HepG2 (cell line): ENCODE measurements at regions not wholly inside any gene's neighbourhood (a gene's known extent, or its start where the extent isn't known, plus 50 kb on each side); places are given as distances from the start of the nearest gene placed in this dataset.

ENCODE experiments used
- ATAC-seq: fragments of 200-7000 bp; cut with Tn5 transposase; 3 replicates; pipeline ENCODE4 v1.9.1; 2020; ENCODE audit warnings: mild to moderate bottlenecking, moderate library complexity
- BruUV-seq: library from RNA; stranded (reverse); fragments of 400-500 nt; replicated peaks from 2 replicates; lab custom pipeline; 2021; lab: Mats Ljungman, UMichigan
- CTCF ChIA-PET: fragments of 300-600 bp; formaldehyde crosslinking; extraction: SDS; loops from one replicate; lab custom pipeline; 2021; ENCODE audit warnings: low total read pairs, inconsistent platforms, low intra/inter-chr PET ratio; lab: Yijun Ruan, JAX
- POLR2A ChIA-PET: fragments of 350-600 bp; sonication (Branson Sonifier 250); formaldehyde crosslinking; loops from one replicate; lab custom pipeline; 2020; ENCODE audit warnings: antibody characterized with exemption, inconsistent platforms; lab: Yijun Ruan, JAX
- DNase-seq: peaks from one replicate; pipeline ENCODE4 v3.0.0-alpha.2; 2015; ENCODE audit warnings: low spot score
- FAIRE-seq: peaks from 3 replicates; lab custom pipeline; 2011; peaks lifted over from hg19 to GRCh38; lab: Jason Lieb, UNC
- H2AFZ ChIP-seq: one replicate; pipeline ENCODE4 v1.6.1; 2011; ENCODE audit warnings: low read length, inconsistent platforms
- H3K27ac ChIP-seq: fragments of 300-600 bp; 3 replicates; pipeline ENCODE4 v1.8.0; 2011; ENCODE audit warnings: mixed run types, mild to moderate bottlenecking, mixed read lengths, low read length, inconsistent platforms; ENCODE audit not compliant: insufficient read depth; ENCODE audit errors: extremely low read length
- H3K27me3 ChIP-seq, 2 experiments: fragments of 200-600 bp in 1 of 2; 2 replicates in 1 of 2; 3 replicates in 1 of 2; pipeline versions ENCODE4 v1.6.0 to v1.8.0; 2011; ENCODE audit warnings: low read length in 2 of 2, mild to moderate bottlenecking in 2 of 2, moderate library complexity in 2 of 2, inconsistent platforms in 1 of 2; ENCODE audit not compliant: insufficient read depth in 2 of 2, control insufficient read depth in 1 of 2
- H3K36me3 ChIP-seq, 2 experiments: fragments of 200-600 bp in 1 of 2; replicated peaks in 1 of 2; 2 replicates in 1 of 2; 3 replicates in 1 of 2; pipeline versions ENCODE4 v1.5.1 to v1.8.0; 2011; ENCODE audit warnings: low read length in 2 of 2, inconsistent platforms in 1 of 2; ENCODE audit not compliant: insufficient read depth in 2 of 2, control insufficient read depth in 1 of 2
- H3K4me1 ChIP-seq: 2 replicates; pipeline ENCODE4 v1.5.1; 2012; ENCODE audit warnings: low read length, inconsistent platforms; ENCODE audit not compliant: insufficient read depth
- H3K4me2 ChIP-seq: 2 replicates; pipeline ENCODE4 v1.6.0; 2011; ENCODE audit warnings: low read depth, low read length, inconsistent platforms
- H3K4me3 ChIP-seq, 3 experiments: fragments of 200-600 bp in 1 of 3; sonication (generic), shearing (Covaris generic) in 1 of 3; replicated peaks in 1 of 3; 2 replicates each; pipeline ENCODE4 v1.5.1; 2011 to 2016; ENCODE audit warnings: low read length in 3 of 3, inconsistent platforms in 2 of 3, low read depth in 2 of 3, mild to moderate bottlenecking in 2 of 3, control low read depth in 1 of 3, mixed read lengths in 1 of 3; ENCODE audit not compliant: insufficient read depth in 1 of 3
- H3K79me2 ChIP-seq: one replicate; pipeline ENCODE4 v1.6.1; 2011; ENCODE audit warnings: low read length, inconsistent platforms; ENCODE audit not compliant: insufficient read depth
- H3K9ac ChIP-seq: 2 replicates; pipeline ENCODE4 v1.6.0; 2011; ENCODE audit warnings: mild to moderate bottlenecking, low read depth, low read length, inconsistent platforms; ENCODE audit not compliant: insufficient read depth
- H3K9me3 ChIP-seq: 2 replicates; pipeline ENCODE4 v1.5.1; 2012; ENCODE audit warnings: mild to moderate bottlenecking, low read length
- H4K20me1 ChIP-seq: 2 replicates; pipeline ENCODE4 v1.6.0; 2011; ENCODE audit warnings: inconsistent platforms, mild to moderate bottlenecking, low read length, moderate library complexity; ENCODE audit not compliant: insufficient read depth
- BHLHE40 ChIP-seq: IDR thresholded peaks from 2 replicates; pipeline ENCODE4 v1.6.1; 2011; ENCODE audit warnings: low read length, improper control_type of control experiment
- CBX2 ChIP-seq, 2 experiments: fragments of 200-600 bp in 1 of 2; sonication (generic); formaldehyde crosslinking in 1 of 2; IDR thresholded peaks; 2 replicates each; pipeline versions ENCODE4 v1.7.0 to v1.8.1; 2018 to 2022; ENCODE audit warnings: low read depth in 2 of 2, low read length in 1 of 2, mild to moderate bottlenecking in 1 of 2, missing genetic modification reagents in 1 of 2
- EEA1 ChIP-seq: sonication (generic); formaldehyde crosslinking; IDR thresholded peaks from 2 replicates; pipeline ENCODE4 v1.5.1; 2020; ENCODE audit warnings: mild to moderate bottlenecking, missing genetic modification reagents, borderline replicate concordance
- GRHL1 ChIP-seq: sonication (generic); formaldehyde crosslinking; conservative IDR thresholded peaks from 2 replicates; pipeline ENCODE4 v1.8.0; 2022; ENCODE audit warnings: missing genetic modification reagents
- SOX13 ChIP-seq, 3 experiments: fragments of 450-650 bp in 1 of 3; sonication (generic) in 1 of 3; formaldehyde crosslinking in 1 of 3; IDR thresholded peaks in 2 of 3; conservative IDR thresholded peaks in 1 of 3; 2 replicates each; pipeline versions ENCODE4 v1.5.0 to v1.6.1; 2016 to 2020; ENCODE audit warnings: antibody characterized with exemption in 1 of 3, mild to moderate bottlenecking in 1 of 3, missing compliant biosample characterization in 1 of 3, missing genetic modification reagents in 1 of 3, moderate library complexity in 1 of 3
- TBX3 ChIP-seq: fragments of 450-650 bp; IDR thresholded peaks from 2 replicates; pipeline ENCODE4 v1.6.1; 2017; ENCODE audit warnings: antibody characterized with exemption, mild to moderate bottlenecking, inconsistent platforms, borderline replicate concordance
- TEAD3 ChIP-seq: optimal IDR thresholded peaks from 2 replicates; pipeline ENCODE3; 2016; ENCODE audit warnings: borderline replicate concordance
- ZC3H4 ChIP-seq: sonication (generic); formaldehyde crosslinking; IDR thresholded peaks from 2 replicates; pipeline ENCODE4 v1.4.0; 2020; ENCODE audit warnings: missing genetic modification reagents, borderline replicate concordance
- ZNF468 ChIP-seq: sonication (generic); formaldehyde crosslinking; IDR thresholded peaks from 2 replicates; pipeline ENCODE4 v1.8.0; 2022; ENCODE audit warnings: mild to moderate bottlenecking, moderate library complexity, missing genetic modification reagents
- ZNF580 ChIP-seq: IDR thresholded peaks from 2 replicates; pipeline ENCODE4 v1.6.1; 2016; ENCODE audit warnings: low read depth, borderline replicate concordance
- ZNF670 ChIP-seq: sonication (generic); formaldehyde crosslinking; IDR thresholded peaks from 2 replicates; pipeline ENCODE4 v1.8.0; 2022; ENCODE audit warnings: mild to moderate bottlenecking, missing genetic modification reagents, borderline replicate concordance
- WGBS: methylation state at CpG from one replicate; pipeline ENCODE4 v1.1.6; 2017; ENCODE audit warnings: low lambda C conversion rate; 5-methylcytosine and 5-hydroxymethylcytosine counted together
- in situ Hi-C: cut with HindIII; loops from 2 replicates; pipeline ENCODE4 v1.10.0; 2017; ENCODE audit warnings: low pct_unique_long_range_greater_than_20kb; ENCODE audit not compliant: extremely low pct_ligation_motif_present
- intact Hi-C: fragments of 100-400 bp; cut with micrococcal nuclease; formaldehyde crosslinking; loops from one replicate; pipeline ENCODE4 v1.10.0; 2022; ENCODE audit not compliant: unreplicated experiment
- TF ChIP-seq, protein P1 (sequence below): sonication (generic); formaldehyde crosslinking; IDR thresholded peaks from 2 replicates; pipeline ENCODE4 v1.8.0; 2022; ENCODE audit warnings: missing genetic modification reagents, mild to moderate bottlenecking, borderline replicate concordance

DNA sequence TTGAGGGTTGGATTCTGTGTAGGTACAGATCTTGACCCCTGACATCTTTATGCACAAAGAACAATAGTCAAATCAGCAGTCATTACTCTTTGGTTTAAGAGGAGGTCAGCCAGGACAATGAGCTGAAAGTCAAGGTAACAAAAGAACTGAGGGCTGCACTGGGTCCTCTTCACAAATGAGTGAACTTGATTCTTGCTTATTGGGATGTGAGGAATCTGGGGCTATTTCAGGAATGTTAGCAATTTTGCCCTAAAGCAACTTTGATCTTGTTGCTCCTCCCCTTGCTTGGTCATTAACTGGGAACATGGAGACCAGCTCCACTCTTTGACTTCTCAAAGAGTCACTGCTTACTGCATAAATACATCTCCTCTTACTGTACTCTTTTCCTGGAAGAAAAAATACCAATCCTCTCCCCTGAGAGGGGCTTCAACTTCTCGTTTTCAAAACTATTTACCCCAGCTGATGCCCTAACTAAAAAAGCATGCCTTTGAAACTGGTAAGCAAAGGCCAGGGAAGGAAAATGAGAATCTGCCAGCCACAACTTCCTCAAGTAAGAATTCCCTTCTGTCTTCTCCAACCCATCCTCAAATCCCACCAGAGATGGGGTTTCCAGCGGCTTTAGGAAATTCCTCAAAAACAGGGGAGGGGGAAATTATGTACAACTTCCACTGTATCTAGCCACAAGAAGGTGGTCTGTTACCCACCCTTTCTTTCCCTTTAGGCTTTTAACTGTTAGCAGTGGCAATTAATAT, 368.3 kb downstream of the ENC1 start:
- Histone ChIP-seq H3K27me3 (peaks cover 2 to 3% of the 10 kb centered on the region in 2 experiments; a peak in 3 of 5 replicates), H2AFZ (no peak overlapping the region), H3K36me3 (no peaks in the 10 kb centered on the region), H3K9ac (no peak overlapping the region), H3K27ac (no peak overlapping the region), H3K4me2 (no peak overlapping the region), H3K9me3 (no peaks in the 10 kb centered on the region), H4K20me1 (no peaks in the 10 kb centered on the region), H3K4me1 (peaks cover 13% of the 10 kb centered on the region), H3K4me3 (no peak overlapping the region), H3K79me2 (no peaks in the 10 kb centered on the region)
- DNase-seq (peak; percentile 53), ATAC-seq (peak; percentile 32; the same call in 2 of the 3 replicates), FAIRE-seq (peak; percentile 18)
- no TSS peak for BruUV-seq
- ChIA-PET CTCF (no interaction called here), POLR2A (no interaction called here)
- 2% methylated on average over 2 of the region's 2 CpGs for whole genome bisulfite sequencing
- in situ Hi-C loops: no loop called here
- TF ChIP-seq SOX13 (IDR thresholded peaks at IDR 0.05) (no peak), SOX13 (CRISPR knock-in tag; conservative IDR thresholded peaks at IDR 0.05 in 1 of 2, IDR thresholded peaks at IDR 0.05 in 1 of 2) (peak in 1 of 2 experiments; percentile 36; a peak in 2 of 4 replicates), CBX2 (IDR thresholded peaks at IDR 0.05; ENCODE audit: low read depth, low read length) (no peak), CBX2 (CRISPR knock-in tag; IDR thresholded peaks at IDR 0.05; ENCODE audit: low read depth) (no peak), TEAD3 (peak; percentile 24)
- intact Hi-C loops: no loop called here

- DNase-seq (no peak), ATAC-seq (no peak), FAIRE-seq (no peak)
- no peak overlapping the region for H2AFZ ChIP-seq
- H3K4me1 ChIP-seq: peaks cover 13% of the 10 kb centered on the region
- BruUV-seq: no TSS peak
- no peak overlapping the region for H3K4me3 ChIP-seq
- H3K4me2 ChIP-seq: no peak overlapping the region
- CTCF ChIA-PET: no interaction called here
- H4K20me1 ChIP-seq: no peaks in the 10 kb centered on the region
- H3K9me3 ChIP-seq: no peaks in the 10 kb centered on the region
- H3K27ac ChIP-seq: no peak overlapping the region
- intact Hi-C loops (no loop called here), in situ Hi-C loops (no loop called here)
- peaks cover 0 to 2% of the 10 kb centered on the region in 2 experiments; a peak in 2 of 5 replicates for H3K27me3 ChIP-seq
- WGBS: 37% methylated on average over 4 of the region's 5 CpGs
- POLR2A ChIA-PET: no interaction called here
- no peaks in the 10 kb centered on the region for H3K36me3 ChIP-seq
- no peak overlapping the region for H3K9ac ChIP-seq
- no peaks in the 10 kb centered on the region for H3K79me2 ChIP-seq
- TF ChIP-seq TBX3 (no peak), ZC3H4 (no peak), ZNF580 (no peak), ZNF468 (no peak), BHLHE40 (no peak), EEA1 (no peak), GRHL1 (CRISPR knock-in tag) (no peak), ZNF670 (CRISPR knock-in tag) (no peak)
- TF ChIP-seq, protein P1, sequence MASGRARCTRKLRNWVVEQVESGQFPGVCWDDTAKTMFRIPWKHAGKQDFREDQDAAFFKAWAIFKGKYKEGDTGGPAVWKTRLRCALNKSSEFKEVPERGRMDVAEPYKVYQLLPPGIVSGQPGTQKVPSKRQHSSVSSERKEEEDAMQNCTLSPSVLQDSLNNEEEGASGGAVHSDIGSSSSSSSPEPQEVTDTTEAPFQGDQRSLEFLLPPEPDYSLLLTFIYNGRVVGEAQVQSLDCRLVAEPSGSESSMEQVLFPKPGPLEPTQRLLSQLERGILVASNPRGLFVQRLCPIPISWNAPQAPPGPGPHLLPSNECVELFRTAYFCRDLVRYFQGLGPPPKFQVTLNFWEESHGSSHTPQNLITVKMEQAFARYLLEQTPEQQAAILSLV: no peak
Measured at GRCh38 chr5:74268297-74268696, 372.2 kb downstream of the ENC1 start.
